ENCODE measurements at regions not wholly inside any gene's neighbourhood (a gene's known extent, or its start where the extent isn't known, plus 50 kb on each side); places are given as distances from the start of the nearest gene placed in this dataset.

DNA sequence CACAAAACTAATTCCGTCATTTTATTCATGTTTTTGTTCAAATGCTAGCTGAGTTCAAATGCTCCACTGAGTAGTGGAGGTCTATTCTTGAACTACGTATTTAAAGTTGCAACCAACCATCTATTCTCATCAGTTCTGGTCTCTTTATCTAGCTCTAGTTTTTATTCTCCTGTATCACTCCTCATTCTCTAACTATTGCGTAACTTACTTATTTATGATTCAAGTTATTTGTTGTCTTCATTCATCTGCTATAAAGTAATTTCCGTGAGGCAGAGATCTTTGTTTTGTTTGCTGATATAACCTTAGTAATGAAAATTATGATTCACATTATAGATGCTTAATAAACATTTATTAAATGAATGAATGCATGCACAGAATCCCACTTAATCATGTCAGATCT is 221.6 kb upstream of the ASCC3 start:
- Histone ChIP-seq H3K79me2 (ENCODE audit: insufficient read depth, low read length) (no peaks in the 10 kb centered on the region), H2BK15ac (ENCODE audit: low read depth, low read length) (no peak overlapping the region), H2AK5ac (ENCODE audit: insufficient read length, low read length) (no peak overlapping the region), H4K91ac (ENCODE audit: insufficient read length, low read depth, low read length) (no peak overlapping the region), H4K20me1 (ENCODE audit: control insufficient read depth, insufficient read depth, insufficient read length) (no peaks in the 10 kb centered on the region), H3T11ph (ENCODE audit: low read length) (no peak overlapping the region), H2BK5ac (ENCODE audit: insufficient read length, low read length) (no peak overlapping the region), H3K4me1 (ENCODE audit: insufficient read depth, low read length) (no peaks in the 10 kb centered on the region), H3K4me2 (ENCODE audit: insufficient read depth, insufficient read length, low read length) (no peak overlapping the region), H2BK12ac (ENCODE audit: insufficient read length, low read depth, low read length) (no peak overlapping the region), H3K27me3 (ENCODE audit: insufficient read depth, low read length) (no peaks in the 10 kb centered on the region), H2BK20ac (ENCODE audit: low read depth, low read length, poor library complexity, severe bottlenecking) (no peak overlapping the region), H3K14ac (ENCODE audit: insufficient read depth, low read length) (no peak overlapping the region), H4K8ac (replicated peaks; ENCODE audit: insufficient read length, low read depth, low read length) (no peak overlapping the region), H3K27ac (ENCODE audit: insufficient read length, low read depth, low read length) (no peak overlapping the region), H3K18ac (ENCODE audit: insufficient read length, low read depth, low read length) (no peak overlapping the region), H3K9ac (ENCODE audit: extremely low read depth, insufficient read length, low read length) (no peak overlapping the region), H3K23ac (ENCODE audit: insufficient read length, low read depth, low read length) (no peak overlapping the region), H3K23me2 (ENCODE audit: insufficient read length, low read depth, low read length, poor library complexity, severe bottlenecking) (no peaks in the 10 kb centered on the region), H3K79me1 (ENCODE audit: insufficient read depth, low read depth, low read length, poor library complexity, severe bottlenecking) (no peaks in the 10 kb centered on the region), H3K4ac (ENCODE audit: low read depth, low read length) (no peak overlapping the region), H3K9me3 (ENCODE audit: control insufficient read depth, low read depth, low read length) (no peaks in the 10 kb centered on the region), H3K56ac (ENCODE audit: insufficient read length, low read depth, low read length) (no peak overlapping the region), H4K5ac (ENCODE audit: insufficient read length, low read depth, low read length) (no peak overlapping the region), H2BK120ac (ENCODE audit: low read depth, low read length, poor library complexity, severe bottlenecking) (no peak overlapping the region), H2AFZ (ENCODE audit: low read length) (no peak overlapping the region)
- H3K27me3 Mint-ChIP-seq (ENCODE audit: low read depth): no peaks in the 10 kb centered on the region
- 0 out of 7 replicates have a peak, but pooled peaks cover 0 to 6% (median 0%) of the 10 kb centered on the region in 3 experiments for H3K36me3 Mint-ChIP-seq (ENCODE audit: insufficient read depth in 1 of 3, low read depth in 3 of 3)
- no peak overlapping the region for H3K4me3 Mint-ChIP-seq
- H3K4me1 Mint-ChIP-seq: no peaks in the 10 kb centered on the region
- no CpG with 5 or more reads among the region's 4 CpGs for WGBS (ENCODE audit: extremely low coverage, insufficient read length, low lambda C conversion rate)
- TF ChIP-seq, protein P1, sequence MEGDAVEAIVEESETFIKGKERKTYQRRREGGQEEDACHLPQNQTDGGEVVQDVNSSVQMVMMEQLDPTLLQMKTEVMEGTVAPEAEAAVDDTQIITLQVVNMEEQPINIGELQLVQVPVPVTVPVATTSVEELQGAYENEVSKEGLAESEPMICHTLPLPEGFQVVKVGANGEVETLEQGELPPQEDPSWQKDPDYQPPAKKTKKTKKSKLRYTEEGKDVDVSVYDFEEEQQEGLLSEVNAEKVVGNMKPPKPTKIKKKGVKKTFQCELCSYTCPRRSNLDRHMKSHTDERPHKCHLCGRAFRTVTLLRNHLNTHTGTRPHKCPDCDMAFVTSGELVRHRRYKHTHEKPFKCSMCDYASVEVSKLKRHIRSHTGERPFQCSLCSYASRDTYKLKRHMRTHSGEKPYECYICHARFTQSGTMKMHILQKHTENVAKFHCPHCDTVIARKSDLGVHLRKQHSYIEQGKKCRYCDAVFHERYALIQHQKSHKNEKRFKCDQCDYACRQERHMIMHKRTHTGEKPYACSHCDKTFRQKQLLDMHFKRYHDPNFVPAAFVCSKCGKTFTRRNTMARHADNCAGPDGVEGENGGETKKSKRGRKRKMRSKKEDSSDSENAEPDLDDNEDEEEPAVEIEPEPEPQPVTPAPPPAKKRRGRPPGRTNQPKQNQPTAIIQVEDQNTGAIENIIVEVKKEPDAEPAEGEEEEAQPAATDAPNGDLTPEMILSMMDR (conservative IDR thresholded peaks at IDR 0.05): no peak
- H3K27ac Mint-ChIP-seq: 0 out of 7 replicates have a peak overlapping the region, but pooled peaks of 1 of the 3 experiments have one; percentile 17
- no peak for DNase-seq
- H3K9me3 Mint-ChIP-seq: peaks cover 4 to 6% of the 10 kb centered on the region in 2 experiments; a peak in 4 of 5 replicates

Data from H9 (cell line).